ENCODE measurements at regions not wholly inside any gene's neighbourhood (a gene's known extent, or its start where the extent isn't known, plus 50 kb on each side); places are given as distances from the start of the nearest gene placed in this dataset.

GRCh38 chr1:229155472-229155871 is 115.4 kb upstream of the RAB4A start:
- Histone ChIP-seq H3K4me3 (replicated peaks in 1 of 3; ENCODE audit: insufficient read depth in 1 of 3, low read depth in 2 of 3, low read length in 3 of 3) (no peak overlapping the region), H2AFZ (ENCODE audit: low read length) (no peak overlapping the region), H3K27me3 (ENCODE audit: control insufficient read depth in 1 of 2, insufficient read depth in 2 of 2, low read length in 2 of 2) (no peaks in the 10 kb centered on the region), H3K4me1 (ENCODE audit: insufficient read depth, low read length) (peaks cover 49% of the 10 kb centered on the region), H3K9ac (ENCODE audit: insufficient read depth, low read depth, low read length) (no peak overlapping the region), H4K20me1 (ENCODE audit: insufficient read depth, low read length) (no peaks in the 10 kb centered on the region), H3K36me3 (replicated peaks in 1 of 2; ENCODE audit: control insufficient read depth in 1 of 2, insufficient read depth in 2 of 2, low read length in 2 of 2) (no peaks in the 10 kb centered on the region), H3K9me3 (ENCODE audit: low read length) (no peaks in the 10 kb centered on the region), H3K79me2 (ENCODE audit: insufficient read depth, low read length) (no peaks in the 10 kb centered on the region), H3K4me2 (ENCODE audit: low read depth, low read length) (no peak overlapping the region), H3K27ac (ENCODE audit: extremely low read length, insufficient read depth, low read length) (no peak overlapping the region)
- no TSS peak for BruUV-seq (replicated peaks)
- POLR2A ChIA-PET, result interaction anchor here (1.7 kb wide), 1 partner anchor 24 kb away, joined by 4 read pairs; no protein-coding TSS in a partner anchor
- FAIRE-seq, result no peak
- WGBS (ENCODE audit: low lambda C conversion rate), result 96% methylated on average over 9 of the region's 9 CpGs
- intact Hi-C loops (cut with micrococcal nuclease; ENCODE audit: unreplicated experiment), result no loop called here
- in situ Hi-C loops (cut with HindIII; ENCODE audit: extremely low pct_ligation_motif_present, low pct_unique_long_range_greater_than_20kb), result loop anchor here (5.0 to 10.0 kb wide), 2 partner anchors 418 to 461 kb away; partner anchors contain the start of gene RHOU
- ATAC-seq, result no peak
- DNase-seq (ENCODE audit: low spot score), result no peak
- TF ChIP-seq, protein P1, sequence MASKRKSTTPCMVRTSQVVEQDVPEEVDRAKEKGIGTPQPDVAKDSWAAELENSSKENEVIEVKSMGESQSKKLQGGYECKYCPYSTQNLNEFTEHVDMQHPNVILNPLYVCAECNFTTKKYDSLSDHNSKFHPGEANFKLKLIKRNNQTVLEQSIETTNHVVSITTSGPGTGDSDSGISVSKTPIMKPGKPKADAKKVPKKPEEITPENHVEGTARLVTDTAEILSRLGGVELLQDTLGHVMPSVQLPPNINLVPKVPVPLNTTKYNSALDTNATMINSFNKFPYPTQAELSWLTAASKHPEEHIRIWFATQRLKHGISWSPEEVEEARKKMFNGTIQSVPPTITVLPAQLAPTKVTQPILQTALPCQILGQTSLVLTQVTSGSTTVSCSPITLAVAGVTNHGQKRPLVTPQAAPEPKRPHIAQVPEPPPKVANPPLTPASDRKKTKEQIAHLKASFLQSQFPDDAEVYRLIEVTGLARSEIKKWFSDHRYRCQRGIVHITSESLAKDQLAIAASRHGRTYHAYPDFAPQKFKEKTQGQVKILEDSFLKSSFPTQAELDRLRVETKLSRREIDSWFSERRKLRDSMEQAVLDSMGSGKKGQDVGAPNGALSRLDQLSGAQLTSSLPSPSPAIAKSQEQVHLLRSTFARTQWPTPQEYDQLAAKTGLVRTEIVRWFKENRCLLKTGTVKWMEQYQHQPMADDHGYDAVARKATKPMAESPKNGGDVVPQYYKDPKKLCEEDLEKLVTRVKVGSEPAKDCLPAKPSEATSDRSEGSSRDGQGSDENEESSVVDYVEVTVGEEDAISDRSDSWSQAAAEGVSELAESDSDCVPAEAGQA (IDR thresholded peaks at IDR 0.05; ENCODE audit: low read depth), result no peak
- TF ChIP-seq, protein P1 (CRISPR knock-in tag; IDR thresholded peaks at IDR 0.05; ENCODE audit: borderline replicate concordance), result no peak
- TF ChIP-seq ZNF816 (CRISPR knock-in tag; IDR thresholded peaks at IDR 0.05; ENCODE audit: borderline replicate concordance) (no peak), NKX3-1 (CRISPR knock-in tag; IDR thresholded peaks at IDR 0.05) (no peak)
- CTCF ChIA-PET (ENCODE audit: low intra/inter-chr PET ratio, low total read pairs), result no interaction called here

All from HepG2 (cell line).